ENCODE measurements at regions not wholly inside any gene's neighbourhood (a gene's known extent, or its start where the extent isn't known, plus 50 kb on each side); places are given as distances from the start of the nearest gene placed in this dataset.
"Not testable (repeated sequence)": the region's sequence is repeated elsewhere in the genome, so short reads cannot be mapped to it uniquely, and the experiment has no call there.

DNA sequence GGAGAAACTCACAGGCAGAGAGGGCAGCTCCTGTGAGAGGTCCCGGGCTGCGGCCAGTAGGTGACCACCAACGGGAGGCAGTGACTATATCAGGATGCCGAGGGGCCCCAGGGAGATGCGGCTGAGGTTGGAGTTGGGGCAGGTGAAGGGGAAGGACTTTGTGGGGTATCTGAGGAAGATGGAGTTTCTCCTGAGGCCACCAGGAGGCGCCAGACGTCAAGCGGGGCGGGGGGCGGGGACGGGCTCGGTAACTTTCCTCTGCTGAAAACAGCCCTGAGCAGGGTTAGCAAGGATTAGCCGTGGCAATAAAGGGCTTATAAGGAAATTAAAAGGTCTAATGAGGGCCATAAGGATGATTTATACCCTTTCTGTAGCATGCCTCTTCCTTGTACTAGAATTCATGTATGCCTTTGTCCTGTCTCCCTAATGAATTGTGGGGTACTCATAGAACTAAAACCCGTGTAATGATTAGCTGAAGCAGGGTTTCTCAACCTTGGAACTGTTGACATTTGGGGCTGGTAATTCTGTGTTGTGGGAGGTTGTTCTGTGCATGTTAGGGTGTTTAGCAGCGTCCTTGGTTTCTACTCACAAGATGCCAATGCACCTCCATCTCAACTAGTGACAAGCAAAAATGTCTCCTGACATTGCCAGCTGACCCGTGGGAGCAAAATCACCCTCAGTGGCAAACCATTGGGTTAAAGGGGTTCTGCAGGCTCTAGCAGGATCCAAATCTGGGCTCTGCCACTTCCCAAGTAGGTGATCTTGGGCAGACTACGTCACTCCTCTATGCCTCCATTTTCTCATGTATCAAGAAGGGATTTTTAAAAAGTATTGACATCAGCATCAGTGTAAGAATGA is 74.8 kb upstream of the GRIN2A start:
- FAIRE-seq (peak; percentile 84), DNase-seq (ENCODE audit: insufficient read length, low spot score) (peak; percentile 65)
- TF ChIP-seq POLR2AphosphoS5 (IDR thresholded peaks at IDR 0.05; ENCODE audit: low read depth, low read length) (no peak), PAX5 (IDR thresholded peaks at IDR 0.05; ENCODE audit: insufficient read depth, low read length, severe bottlenecking) (no peak), POLR2A (IDR thresholded peaks at IDR 0.05; ENCODE audit: low read depth, low read length) (no peak), POU2F2 (IDR thresholded peaks at IDR 0.05; ENCODE audit: low read depth, low read length) (no peak), SPI1 (IDR thresholded peaks at IDR 0.05; ENCODE audit: low read depth, low read length) (no peak), TAF1 (IDR thresholded peaks at IDR 0.05; ENCODE audit: low read depth, low read length) (no peak)

- not testable (repeated sequence) for FAIRE-seq; DNase-seq (ENCODE audit: insufficient read length, low spot score)
Measured at GRCh38 chr16:10257642-10258251, 75.5 kb upstream of the GRIN2A start.

DNA sequence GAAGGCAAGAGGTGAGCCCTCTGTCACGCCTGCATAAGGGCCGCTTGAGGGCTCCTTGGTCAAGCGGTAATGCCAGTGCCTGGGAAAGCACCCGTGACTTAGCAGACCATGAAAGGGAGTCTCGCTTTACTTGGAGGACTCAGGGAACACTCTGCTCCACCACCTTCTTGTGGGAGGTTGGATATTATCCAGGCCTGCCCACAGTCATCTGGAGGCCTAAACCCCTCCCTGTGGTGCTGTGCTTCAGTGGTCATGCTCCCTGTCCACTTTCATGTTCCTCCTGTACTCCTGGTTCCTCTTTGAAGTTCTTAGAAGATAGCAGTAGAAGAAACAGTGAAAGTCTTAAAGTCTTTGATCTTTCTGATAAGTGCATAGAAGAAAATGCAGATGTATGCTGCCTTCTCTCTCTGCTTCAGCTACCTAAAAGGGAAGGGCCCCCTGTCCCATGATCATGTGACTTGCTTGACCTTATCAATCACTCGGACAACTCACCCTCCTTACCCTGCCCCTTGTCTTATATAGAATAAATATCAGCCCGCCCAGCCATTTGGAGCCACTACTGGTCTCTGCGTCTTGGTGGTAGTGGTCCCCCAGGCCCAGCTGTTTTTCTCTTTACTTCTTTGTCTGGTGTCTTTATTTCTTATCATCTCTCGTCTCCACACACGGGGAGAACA is 76.8 kb upstream of the GRIN2A start:
- FAIRE-seq; DNase-seq (ENCODE audit: insufficient read length, low spot score): not testable (repeated sequence)
- TF ChIP-seq SPI1 (IDR thresholded peaks at IDR 0.05; ENCODE audit: low read depth, low read length) = peak; percentile 44

GRCh38 chr16:10261077-10261476 is 78.8 kb upstream of the GRIN2A start:
- TF ChIP-seq POU2F2 (IDR thresholded peaks at IDR 0.05; ENCODE audit: low read depth, low read length) = no peak
- TF ChIP-seq SPI1 (IDR thresholded peaks at IDR 0.05; ENCODE audit: low read depth, low read length) = no peak
- no peak for TF ChIP-seq POLR2AphosphoS5 (IDR thresholded peaks at IDR 0.05; ENCODE audit: low read depth, low read length)
- DNase-seq (ENCODE audit: insufficient read length, low spot score) (no peak), FAIRE-seq (no peak)

GRCh38 chr16:10261526-10261925 is 79.3 kb upstream of the GRIN2A start:
- DNase-seq (ENCODE audit: insufficient read length, low spot score); FAIRE-seq: not testable (repeated sequence)

DNA sequence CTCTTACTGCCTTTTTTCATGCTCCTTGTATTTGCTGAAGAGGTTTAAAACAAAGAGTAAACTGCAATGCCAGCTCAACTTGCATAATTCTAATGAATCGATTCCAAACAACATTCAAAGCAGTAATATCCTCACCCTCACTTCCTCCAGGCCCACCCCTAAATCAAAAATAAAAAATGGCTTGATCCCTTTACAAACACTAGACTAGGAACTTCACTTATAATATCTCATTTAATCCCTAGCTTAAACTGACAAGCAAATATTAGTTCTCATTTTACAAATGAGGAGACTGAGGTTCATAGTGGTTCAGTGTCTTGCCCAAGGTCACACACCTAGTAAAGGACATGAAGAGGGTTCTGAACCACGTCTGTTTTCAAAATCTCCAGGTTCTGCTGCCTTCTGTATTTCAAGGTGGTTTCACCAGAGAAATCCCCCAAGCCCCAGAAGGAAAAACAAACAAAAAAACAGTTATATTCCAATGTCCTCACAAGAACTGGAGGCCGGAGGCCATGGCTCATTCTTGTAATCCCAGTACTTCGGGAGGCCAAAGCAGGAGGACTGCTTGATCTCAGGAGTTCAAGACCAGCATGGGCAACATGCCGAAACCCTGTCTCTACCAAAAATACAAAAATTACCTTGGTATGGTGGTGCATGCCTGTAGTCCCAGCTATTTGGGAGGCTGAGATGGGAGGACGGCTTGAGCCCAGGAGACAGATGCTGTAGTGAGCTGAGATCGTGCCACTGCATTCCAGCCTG is 80.3 kb upstream of the GRIN2A start:
- FAIRE-seq = no peak
- DNase-seq (ENCODE audit: insufficient read length, low spot score) = no peak
- TF ChIP-seq PAX5 (IDR thresholded peaks at IDR 0.05; ENCODE audit: insufficient read depth, low read length, severe bottlenecking) (no peak), TAF1 (IDR thresholded peaks at IDR 0.05; ENCODE audit: low read depth, low read length) (no peak), POLR2A (IDR thresholded peaks at IDR 0.05; ENCODE audit: low read depth, low read length) (no peak), POLR2AphosphoS5 (IDR thresholded peaks at IDR 0.05; ENCODE audit: low read depth, low read length) (no peak), SPI1 (IDR thresholded peaks at IDR 0.05; ENCODE audit: low read depth, low read length) (no peak), POU2F2 (IDR thresholded peaks at IDR 0.05; ENCODE audit: low read depth, low read length) (no peak)

DNA sequence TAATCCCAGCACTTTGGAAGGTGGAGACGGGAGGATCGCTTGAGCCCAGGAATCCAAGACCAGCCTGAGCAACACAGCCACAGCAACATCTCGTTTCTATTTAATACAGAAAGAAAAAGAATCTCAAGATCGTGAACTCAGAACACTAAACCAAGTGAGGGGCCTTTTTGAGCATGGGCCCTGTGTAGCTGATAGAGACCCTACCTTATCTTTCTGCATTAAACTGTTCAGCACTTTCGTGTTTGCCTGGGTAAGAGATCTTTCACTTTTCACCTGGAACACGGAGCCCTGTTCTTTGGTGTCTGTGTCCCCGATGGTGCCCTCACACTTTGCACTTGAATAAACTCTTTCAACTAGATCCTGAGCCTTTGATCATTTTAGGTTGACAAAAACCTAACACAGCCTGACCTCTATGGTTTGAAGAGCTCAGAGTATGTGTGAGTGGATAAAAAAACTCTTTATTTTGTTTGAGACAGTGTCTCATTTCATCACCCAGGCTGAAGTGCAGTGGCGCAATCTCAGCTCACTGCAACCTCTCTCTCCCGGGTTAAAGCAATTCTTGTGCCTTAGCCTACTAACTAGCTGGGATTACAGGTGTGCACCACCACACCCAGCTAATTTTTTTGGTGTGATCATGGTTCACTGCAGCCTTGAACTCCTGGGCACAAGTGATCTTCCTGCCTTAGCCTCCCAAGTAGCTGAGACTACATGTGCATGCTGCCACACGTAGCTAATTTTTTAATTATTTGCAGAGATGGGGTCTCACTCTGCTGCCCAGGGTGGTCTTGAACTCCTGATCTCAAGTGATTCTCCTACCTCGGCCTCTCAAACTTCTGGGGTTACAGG is 83.8 kb upstream of the GRIN2A start:
- no peak for TF ChIP-seq POLR2A (IDR thresholded peaks at IDR 0.05; ENCODE audit: low read depth, low read length)
- TF ChIP-seq POLR2AphosphoS5 (IDR thresholded peaks at IDR 0.05; ENCODE audit: low read depth, low read length) = no peak
- TF ChIP-seq TAF1 (IDR thresholded peaks at IDR 0.05; ENCODE audit: low read depth, low read length) = no peak
- TF ChIP-seq POU2F2 (IDR thresholded peaks at IDR 0.05; ENCODE audit: low read depth, low read length) = no peak
- no peak for TF ChIP-seq PAX5 (IDR thresholded peaks at IDR 0.05; ENCODE audit: insufficient read depth, low read length, severe bottlenecking)
- TF ChIP-seq SPI1 (IDR thresholded peaks at IDR 0.05; ENCODE audit: low read depth, low read length) = no peak
- peak; percentile 9 for FAIRE-seq

DNA sequence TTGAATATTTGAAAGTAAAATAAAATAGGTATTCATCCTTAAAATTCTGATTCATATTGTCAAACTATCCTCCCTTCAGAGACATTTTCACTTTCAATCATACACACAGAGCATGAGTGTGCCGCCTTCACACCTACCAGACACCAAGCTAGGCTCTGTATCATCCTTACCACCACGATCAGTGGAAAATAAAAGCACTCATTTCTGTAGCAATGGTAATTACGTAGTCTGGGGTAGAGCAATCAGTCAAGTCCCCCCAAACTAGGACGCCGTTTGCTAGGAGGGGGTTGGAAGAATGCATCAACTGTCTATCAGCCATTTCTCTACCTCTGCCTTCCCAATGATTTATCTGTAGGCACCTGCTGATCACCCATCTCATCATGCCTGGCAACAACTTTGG is 84.6 kb upstream of the GRIN2A start:
- FAIRE-seq (peak; percentile 80), DNase-seq (ENCODE audit: insufficient read length, low spot score) (no peak)
- TF ChIP-seq TAF1 (IDR thresholded peaks at IDR 0.05; ENCODE audit: low read depth, low read length) (no peak), SPI1 (IDR thresholded peaks at IDR 0.05; ENCODE audit: low read depth, low read length) (no peak), POU2F2 (IDR thresholded peaks at IDR 0.05; ENCODE audit: low read depth, low read length) (no peak), POLR2A (IDR thresholded peaks at IDR 0.05; ENCODE audit: low read depth, low read length) (no peak), POLR2AphosphoS5 (IDR thresholded peaks at IDR 0.05; ENCODE audit: low read depth, low read length) (no peak), PAX5 (IDR thresholded peaks at IDR 0.05; ENCODE audit: insufficient read depth, low read length, severe bottlenecking) (no peak)

More for the DNA sequence above, 83.8 kb upstream of the GRIN2A start:
- DNase-seq (ENCODE audit: insufficient read length, low spot score) = no peak

DNA sequence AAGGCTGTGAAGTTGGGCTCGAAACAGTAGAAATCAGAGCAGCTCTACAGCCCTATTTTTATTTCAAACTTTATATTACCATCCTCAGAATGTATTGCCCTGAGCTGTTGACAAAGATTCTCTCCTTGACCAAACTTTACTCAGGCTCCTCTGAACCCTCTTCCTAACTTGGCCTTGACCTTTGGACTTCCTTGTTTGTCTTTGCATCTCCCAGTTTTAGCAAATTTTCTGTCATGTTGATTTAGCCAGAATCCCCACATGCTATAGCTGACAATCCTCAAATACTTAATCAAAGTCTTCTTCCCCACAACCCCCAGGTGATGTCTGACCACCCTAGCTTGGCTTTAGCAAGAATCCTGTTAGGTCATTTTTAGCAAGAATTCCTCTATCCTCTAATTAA is 87.4 kb upstream of the GRIN2A start:
- DNase-seq (ENCODE audit: insufficient read length, low spot score) (no peak), FAIRE-seq (no peak)
- no peak for TF ChIP-seq TAF1 (IDR thresholded peaks at IDR 0.05; ENCODE audit: low read depth, low read length)
- no peak for TF ChIP-seq POU2F2 (IDR thresholded peaks at IDR 0.05; ENCODE audit: low read depth, low read length)
- TF ChIP-seq SPI1 (IDR thresholded peaks at IDR 0.05; ENCODE audit: low read depth, low read length) = no peak
- no peak for TF ChIP-seq POLR2A (IDR thresholded peaks at IDR 0.05; ENCODE audit: low read depth, low read length)
- no peak for TF ChIP-seq POLR2AphosphoS5 (IDR thresholded peaks at IDR 0.05; ENCODE audit: low read depth, low read length)

GRCh38 chr16:10272250-10272854 is 90.1 kb upstream of the GRIN2A start:
- not testable (repeated sequence) for FAIRE-seq

More at GRCh38 chr16:10272250-10272854, 90.1 kb upstream of the GRIN2A start:
- DNase-seq (ENCODE audit: insufficient read length, low spot score) = not testable (repeated sequence)

Measured in GM12891 (cell line).